Retinal pigment epithelial cell (primary cell): ENCODE measurements at regions not wholly inside any gene's neighbourhood (a gene's known extent, or its start where the extent isn't known, plus 50 kb on each side); places are given as distances from the start of the nearest gene placed in this dataset.

ENCODE experiments used
- DNase-seq: peaks from one replicate; pipeline ENCODE4 v3.0.0-alpha.2; 2010; ENCODE audit warnings: low read depth
- H3K4me3 ChIP-seq: 2 replicates; pipeline ENCODE4 v1.5.1; 2011; ENCODE audit warnings: mild to moderate bottlenecking, low read length, control low read depth, moderate library complexity
- TF ChIP-seq, protein P1 (sequence below): conservative IDR thresholded peaks from 2 replicates; pipeline ENCODE4 v1.5.1; 2011; ENCODE audit warnings: low read depth, low read length, control low read depth, inconsistent platforms

- DNase-seq: no peak
- no peak overlapping the region for H3K4me3 ChIP-seq
- TF ChIP-seq, protein P1, sequence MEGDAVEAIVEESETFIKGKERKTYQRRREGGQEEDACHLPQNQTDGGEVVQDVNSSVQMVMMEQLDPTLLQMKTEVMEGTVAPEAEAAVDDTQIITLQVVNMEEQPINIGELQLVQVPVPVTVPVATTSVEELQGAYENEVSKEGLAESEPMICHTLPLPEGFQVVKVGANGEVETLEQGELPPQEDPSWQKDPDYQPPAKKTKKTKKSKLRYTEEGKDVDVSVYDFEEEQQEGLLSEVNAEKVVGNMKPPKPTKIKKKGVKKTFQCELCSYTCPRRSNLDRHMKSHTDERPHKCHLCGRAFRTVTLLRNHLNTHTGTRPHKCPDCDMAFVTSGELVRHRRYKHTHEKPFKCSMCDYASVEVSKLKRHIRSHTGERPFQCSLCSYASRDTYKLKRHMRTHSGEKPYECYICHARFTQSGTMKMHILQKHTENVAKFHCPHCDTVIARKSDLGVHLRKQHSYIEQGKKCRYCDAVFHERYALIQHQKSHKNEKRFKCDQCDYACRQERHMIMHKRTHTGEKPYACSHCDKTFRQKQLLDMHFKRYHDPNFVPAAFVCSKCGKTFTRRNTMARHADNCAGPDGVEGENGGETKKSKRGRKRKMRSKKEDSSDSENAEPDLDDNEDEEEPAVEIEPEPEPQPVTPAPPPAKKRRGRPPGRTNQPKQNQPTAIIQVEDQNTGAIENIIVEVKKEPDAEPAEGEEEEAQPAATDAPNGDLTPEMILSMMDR: no peak
These were observed 102.0 kb downstream of the SNRPN start for GRCh38 chr15:25056484-25057425.

GRCh38 chr15:25057574-25057973, 102.8 kb downstream of the SNRPN start:
- no peak for DNase-seq
- no peak overlapping the region for H3K4me3 ChIP-seq
- TF ChIP-seq, protein P1: no peak

GRCh38 chr15:25058080-25058785, 103.4 kb downstream of the SNRPN start:
- TF ChIP-seq, protein P1: no peak
- DNase-seq: no peak
- no peak overlapping the region for H3K4me3 ChIP-seq

DNA sequence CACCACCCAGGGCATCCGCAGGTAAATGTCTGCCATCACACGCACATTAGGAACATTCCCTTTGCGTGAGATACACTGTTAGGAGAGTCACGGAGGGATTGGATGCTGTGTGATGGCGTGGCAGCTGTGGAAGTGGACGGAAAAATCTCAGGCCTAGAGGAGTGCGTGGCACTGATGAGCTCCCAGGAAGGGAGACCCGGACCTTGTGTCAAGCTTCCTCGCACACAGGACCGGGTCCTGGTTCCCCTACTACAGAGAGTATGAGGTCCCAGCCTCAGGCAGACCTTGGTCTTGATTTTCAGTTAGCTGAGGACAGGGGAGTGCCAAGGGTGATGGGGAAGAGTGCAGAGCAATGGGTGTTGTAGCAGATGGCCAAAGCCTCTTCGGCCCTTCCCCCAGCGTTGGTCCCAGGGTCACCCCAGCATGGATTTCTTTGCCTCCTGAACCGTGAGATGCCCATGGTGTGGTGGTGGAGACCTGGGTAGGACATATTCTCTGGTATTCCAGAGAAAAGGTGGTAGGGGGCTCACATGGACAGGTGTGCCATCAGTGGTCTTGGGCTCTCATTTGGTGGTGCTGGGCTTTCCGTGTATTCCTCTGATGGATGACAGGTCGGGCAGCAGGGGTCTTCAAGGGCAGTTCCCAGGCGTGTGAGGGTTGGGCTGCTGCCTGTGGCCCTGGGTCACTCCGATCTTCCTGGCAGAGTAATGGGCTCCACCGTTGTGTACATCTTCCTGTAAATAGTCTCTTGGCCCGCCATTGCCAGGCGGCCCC, 105.1 kb downstream of the SNRPN start:
- DNase-seq: no peak
- H3K4me3 ChIP-seq: no peak overlapping the region
- TF ChIP-seq, protein P1: no peak

DNA sequence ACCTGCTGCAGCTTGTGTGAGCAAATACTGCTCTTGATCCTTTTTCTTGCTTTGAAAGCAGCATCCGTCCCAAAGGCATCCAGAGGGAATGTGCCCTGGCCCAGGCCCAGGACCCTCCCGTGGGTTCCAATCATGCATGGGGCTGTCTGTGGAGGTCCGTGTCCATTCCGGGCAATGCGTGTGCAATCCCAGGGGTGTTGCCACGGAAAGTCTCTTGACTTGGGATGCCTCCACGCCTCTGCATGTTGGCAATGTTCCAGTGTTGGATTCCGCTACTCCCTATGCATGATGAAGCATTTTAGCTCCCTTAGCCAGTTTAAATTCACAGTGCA, 105.7 kb downstream of the SNRPN start:
- TF ChIP-seq, protein P1: no peak
- H3K4me3 ChIP-seq: no peak overlapping the region
- no peak for DNase-seq

DNA sequence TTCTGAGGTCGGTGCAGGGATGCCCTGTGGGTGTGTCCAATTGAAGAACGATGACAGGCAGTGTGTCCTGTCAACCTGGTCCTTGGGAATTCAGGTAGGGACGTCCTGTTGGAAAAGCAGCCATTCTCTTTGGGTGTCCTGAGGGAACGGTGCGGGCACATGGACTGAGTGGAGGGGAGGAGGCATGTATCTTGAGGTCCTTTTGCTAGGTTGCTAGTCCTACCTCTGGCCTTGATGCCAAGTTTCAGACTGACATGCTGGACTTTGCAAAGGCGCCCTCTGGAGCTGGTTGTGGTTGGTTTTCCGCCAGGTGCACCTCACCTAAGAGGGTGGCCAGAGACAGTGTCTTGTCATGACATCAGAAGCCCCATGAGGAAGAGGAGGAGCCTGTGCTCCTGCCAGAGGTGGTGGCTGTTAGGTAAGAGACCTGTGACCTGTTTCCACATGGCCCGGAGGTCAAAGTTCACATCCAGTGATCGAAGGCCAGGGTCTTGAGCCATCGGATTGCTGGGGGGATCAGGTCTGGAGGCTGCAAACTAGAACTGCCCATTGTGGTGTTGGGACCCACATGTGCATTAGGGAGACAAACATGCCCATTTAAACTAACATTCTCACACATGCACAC, 106.3 kb downstream of the SNRPN start:
- DNase-seq: no peak
- no peak overlapping the region for H3K4me3 ChIP-seq
- TF ChIP-seq, protein P1: no peak
